Thyroid gland (tissue), 4 donors: ENCODE measurements at regions not wholly inside any gene's neighbourhood (a gene's known extent, or its start where the extent isn't known, plus 50 kb on each side); places are given as distances from the start of the nearest gene placed in this dataset.

Experiments
- CTCF ChIP-seq, 6 experiments: fragments of 200-600 bp in 3 of 6; fragments of 450-650 bp in 3 of 6; sonication (generic) in 3 of 6; IDR thresholded peaks; one replicate each; pipeline ENCODE4 v1.5.1; 2016 to 2019; ENCODE audit warnings: antibody characterized with exemption in 6 of 6, mild to moderate bottlenecking in 2 of 6, inconsistent platforms in 1 of 6, moderate library complexity in 1 of 6
- POLR2A ChIP-seq, 2 donors: fragments of 450-650 bp; IDR thresholded peaks; one replicate each; pipeline ENCODE4 v1.6.1; 2017; ENCODE audit warnings: antibody characterized with exemption in 2 of 2, mild to moderate bottlenecking in 2 of 2, moderate library complexity in 1 of 2

GRCh38 chr1:56436296-56436695, 143.1 kb downstream of the PLPP3 start:
- TF ChIP-seq POLR2A (IDR thresholded peaks at IDR 0.05) (no peak), CTCF (IDR thresholded peaks at IDR 0.05) (no peak)
